Epithelial cell of proximal tubule (primary cell): ENCODE measurements at regions not wholly inside any gene's neighbourhood (a gene's known extent, or its start where the extent isn't known, plus 50 kb on each side); places are given as distances from the start of the nearest gene placed in this dataset.

ENCODE experiments used
- DNase-seq: peaks from one replicate; pipeline ENCODE4 v3.0.0-alpha.2; 2011; ENCODE audit warnings: low read depth
- H3K4me3 ChIP-seq: 2 replicates; pipeline ENCODE4 v1.5.1; 2011; ENCODE audit warnings: low read depth, mild to moderate bottlenecking, low read length
- TF ChIP-seq, protein P1 (sequence below): conservative IDR thresholded peaks from 2 replicates; pipeline ENCODE4 v1.5.1; 2012; ENCODE audit warnings: low read depth, mild to moderate bottlenecking, low read length

DNA sequence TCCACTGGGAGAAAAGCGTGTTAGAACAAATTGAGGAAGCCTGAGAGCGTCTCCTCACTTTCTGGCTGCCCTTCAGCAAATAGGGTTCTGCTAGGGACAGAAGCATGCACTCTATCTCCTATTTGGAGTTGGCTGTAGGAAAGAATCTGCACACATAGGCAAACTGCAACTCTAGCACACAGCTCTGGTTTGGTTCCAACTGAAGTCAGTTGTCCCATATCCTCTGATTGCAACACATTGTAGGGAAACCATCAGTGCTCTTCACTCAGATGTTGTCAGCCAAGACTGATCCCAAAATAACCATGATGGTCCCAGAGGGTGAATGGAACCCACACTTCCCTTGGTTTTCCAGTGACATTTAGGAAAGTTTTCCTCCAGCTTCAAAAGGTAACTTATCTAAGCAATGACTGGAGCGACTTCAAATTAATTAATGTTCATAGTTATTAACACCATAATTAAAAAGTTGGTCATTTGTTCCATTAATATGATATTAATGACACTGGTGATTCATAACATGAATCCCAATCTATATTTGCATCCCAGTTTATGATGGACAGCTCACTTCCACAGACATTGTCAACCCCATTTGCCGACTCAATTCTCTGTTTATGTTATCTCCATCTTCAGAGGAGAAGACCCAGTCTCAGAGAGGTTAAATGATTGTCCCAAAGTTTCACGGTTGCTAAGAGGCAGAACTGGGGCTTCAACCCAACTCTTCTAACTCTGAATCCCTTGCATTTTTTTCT is 136.7 kb upstream of the ZNF462 start:
- no peak for DNase-seq
- H3K4me3 ChIP-seq: no peak overlapping the region
- TF ChIP-seq, protein P1, sequence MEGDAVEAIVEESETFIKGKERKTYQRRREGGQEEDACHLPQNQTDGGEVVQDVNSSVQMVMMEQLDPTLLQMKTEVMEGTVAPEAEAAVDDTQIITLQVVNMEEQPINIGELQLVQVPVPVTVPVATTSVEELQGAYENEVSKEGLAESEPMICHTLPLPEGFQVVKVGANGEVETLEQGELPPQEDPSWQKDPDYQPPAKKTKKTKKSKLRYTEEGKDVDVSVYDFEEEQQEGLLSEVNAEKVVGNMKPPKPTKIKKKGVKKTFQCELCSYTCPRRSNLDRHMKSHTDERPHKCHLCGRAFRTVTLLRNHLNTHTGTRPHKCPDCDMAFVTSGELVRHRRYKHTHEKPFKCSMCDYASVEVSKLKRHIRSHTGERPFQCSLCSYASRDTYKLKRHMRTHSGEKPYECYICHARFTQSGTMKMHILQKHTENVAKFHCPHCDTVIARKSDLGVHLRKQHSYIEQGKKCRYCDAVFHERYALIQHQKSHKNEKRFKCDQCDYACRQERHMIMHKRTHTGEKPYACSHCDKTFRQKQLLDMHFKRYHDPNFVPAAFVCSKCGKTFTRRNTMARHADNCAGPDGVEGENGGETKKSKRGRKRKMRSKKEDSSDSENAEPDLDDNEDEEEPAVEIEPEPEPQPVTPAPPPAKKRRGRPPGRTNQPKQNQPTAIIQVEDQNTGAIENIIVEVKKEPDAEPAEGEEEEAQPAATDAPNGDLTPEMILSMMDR: no peak

DNA sequence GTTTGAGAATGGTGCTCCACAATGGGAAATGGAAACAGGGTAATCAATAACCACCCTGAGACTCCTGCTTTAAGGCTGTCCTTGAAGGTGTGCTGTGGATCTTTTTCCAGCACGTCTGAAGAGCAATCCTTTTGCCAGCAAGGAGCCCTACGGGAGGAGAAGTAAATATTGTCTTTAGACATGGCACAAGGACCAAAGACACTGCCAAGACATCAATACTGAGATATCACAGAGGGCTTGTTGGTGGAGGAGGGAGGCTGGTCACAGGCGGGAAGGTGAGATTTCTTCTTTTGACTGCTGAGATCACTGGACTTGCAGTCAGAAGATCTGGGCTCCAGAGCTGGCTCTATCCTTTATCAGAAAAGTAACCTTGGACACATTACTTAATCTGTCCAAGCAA is 135.0 kb upstream of the ZNF462 start:
- H3K4me3 ChIP-seq: no peak overlapping the region
- TF ChIP-seq, protein P1: no peak
- no peak for DNase-seq

DNA sequence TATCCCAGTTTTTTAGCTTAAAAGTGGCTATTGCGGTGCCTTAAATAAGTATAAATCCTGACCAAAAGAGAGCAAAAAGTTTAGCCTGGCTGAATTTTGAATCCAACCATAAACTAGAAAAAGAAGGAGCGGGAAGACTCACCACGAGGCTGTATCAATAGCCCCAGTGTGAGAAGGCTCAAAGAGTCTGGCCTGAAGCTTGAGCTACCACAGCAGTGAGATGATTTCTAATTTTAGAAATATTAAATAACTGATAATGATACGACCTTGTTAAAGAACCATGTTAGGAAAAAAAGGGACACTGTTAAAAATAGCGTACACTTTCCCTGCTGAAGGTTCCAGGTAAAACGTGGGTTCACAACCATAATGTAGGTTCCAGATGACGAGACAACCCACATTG is 134.1 kb upstream of the ZNF462 start:
- no peak for DNase-seq
- TF ChIP-seq, protein P1: no peak
- H3K4me3 ChIP-seq: no peak overlapping the region

DNA sequence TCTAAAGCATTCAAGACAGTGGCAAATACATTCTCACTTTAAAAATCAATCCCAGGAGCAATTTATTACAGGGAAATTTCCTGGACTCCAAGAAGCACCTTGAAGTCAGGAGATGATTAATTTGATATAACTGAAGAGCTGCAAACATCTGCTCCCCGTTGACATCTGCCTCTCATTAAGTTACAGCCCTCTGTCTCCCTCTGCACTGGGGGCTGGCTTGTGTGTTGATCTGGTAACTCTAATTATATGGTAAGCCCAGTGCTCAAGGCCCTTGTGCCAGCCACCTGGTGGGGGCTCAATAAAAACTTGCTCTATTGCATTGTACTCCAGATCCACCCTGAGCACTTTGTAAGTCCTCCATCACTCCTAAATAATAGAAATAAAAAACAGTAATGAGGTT is 131.1 kb upstream of the ZNF462 start:
- H3K4me3 ChIP-seq: no peak overlapping the region
- no peak for DNase-seq
- TF ChIP-seq, protein P1: no peak

DNA sequence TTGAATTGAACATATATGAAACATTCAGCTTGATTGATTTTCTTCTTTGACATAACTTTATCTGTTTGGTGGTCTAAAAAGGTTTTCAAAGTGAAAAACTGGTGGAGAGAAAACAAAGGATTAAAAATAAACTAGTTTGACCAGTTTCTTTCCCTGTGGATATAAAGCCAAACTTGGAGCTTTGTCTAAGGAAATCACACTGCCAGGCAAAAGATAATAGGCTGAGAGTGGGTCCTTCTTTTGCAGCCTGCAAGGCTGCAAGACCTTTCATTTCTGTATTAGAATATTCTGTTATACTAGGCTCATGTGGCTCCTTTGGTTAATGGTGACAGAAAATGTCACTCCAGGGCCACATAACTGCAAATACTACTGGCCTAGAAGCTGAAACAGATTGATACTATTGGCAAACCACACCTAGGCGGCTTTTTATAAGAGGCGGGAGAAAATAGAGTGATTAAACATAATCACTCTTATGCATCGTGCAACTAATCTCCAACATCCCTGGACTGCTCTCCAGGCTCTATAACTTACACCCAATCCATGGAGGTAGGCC is 129.1 kb upstream of the ZNF462 start:
- TF ChIP-seq, protein P1: no peak
- DNase-seq: no peak
- H3K4me3 ChIP-seq: no peak overlapping the region

DNA sequence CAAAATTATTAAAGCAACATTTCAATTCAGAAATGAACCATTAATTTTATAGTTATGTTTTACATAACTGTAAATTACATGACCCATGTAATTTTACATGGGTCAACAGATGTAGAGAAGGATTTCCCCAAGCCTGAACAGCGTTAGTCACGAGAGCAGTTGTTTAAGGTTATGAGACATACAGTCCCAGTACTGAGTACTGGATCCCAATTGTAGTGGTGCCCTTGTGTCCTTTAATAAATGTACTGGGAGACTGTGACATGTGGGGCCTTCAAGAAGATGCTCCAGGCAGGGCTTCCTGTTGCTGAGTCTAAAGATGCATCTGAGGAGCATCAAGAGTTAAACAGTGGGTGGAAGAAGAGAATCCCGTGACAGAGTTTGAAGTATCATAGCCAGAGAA is 125.5 kb upstream of the ZNF462 start:
- TF ChIP-seq, protein P1: no peak
- DNase-seq: no peak
- H3K4me3 ChIP-seq: no peak overlapping the region

DNA sequence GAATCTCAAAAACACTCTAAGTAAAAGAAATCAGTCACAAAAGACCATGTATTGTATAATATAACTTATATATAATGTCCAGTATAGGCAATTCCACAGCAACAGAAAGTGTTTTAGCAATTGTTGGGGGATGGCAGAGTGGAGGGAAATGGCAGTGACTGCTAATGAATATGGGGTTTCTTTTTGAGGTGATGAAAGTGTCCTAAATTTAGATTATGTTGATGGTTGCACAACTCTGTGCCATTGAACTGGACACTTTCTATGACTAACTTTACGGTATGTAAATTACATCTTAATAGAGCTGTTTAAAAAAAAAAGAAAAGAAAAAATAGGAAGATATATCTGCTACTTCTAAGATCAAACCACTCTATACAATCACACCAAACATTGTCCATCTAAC is 124.9 kb upstream of the ZNF462 start:
- no peak for DNase-seq
- TF ChIP-seq, protein P1: no peak

More for the DNA sequence above, 124.9 kb upstream of the ZNF462 start:
- H3K4me3 ChIP-seq: no peak overlapping the region
